ENCODE measurements at regions not wholly inside any gene's neighbourhood (a gene's known extent, or its start where the extent isn't known, plus 50 kb on each side); places are given as distances from the start of the nearest gene placed in this dataset.

GRCh38 chr1:91121366-91121765 lies 99.5 kb upstream of the ZNF644 start:
- Histone ChIP-seq H3K4me2 (no peak overlapping the region), H2AFZ (ENCODE audit: low read depth) (no peak overlapping the region), H3K36me3 (ENCODE audit: insufficient read depth) (no peaks in the 10 kb centered on the region), H3K79me2 (ENCODE audit: insufficient read depth, low read depth) (no peaks in the 10 kb centered on the region), H3K27ac (no peak overlapping the region), H3K27me3 (ENCODE audit: insufficient read depth, low read depth) (no peaks in the 10 kb centered on the region), H3K4me1 (ENCODE audit: low read depth, poor library complexity, severe bottlenecking) (peaks cover 46% of the 10 kb centered on the region), H3K9ac (no peak overlapping the region), H4K20me1 (ENCODE audit: insufficient read depth) (no peaks in the 10 kb centered on the region), H3K4me3 (IDR thresholded peaks at IDR 0.05; ENCODE audit: insufficient read depth, low read depth, low read length) (no peak overlapping the region)
- no peak for TF ChIP-seq CTCF (conservative IDR thresholded peaks at IDR 0.05; ENCODE audit: low read depth, low read length)

- Histone ChIP-seq H3K79me2 (ENCODE audit: insufficient read depth, low read depth) (no peaks in the 10 kb centered on the region), H3K4me3 (IDR thresholded peaks at IDR 0.05; ENCODE audit: insufficient read depth, low read depth, low read length) (no peak overlapping the region), H3K27ac (no peak overlapping the region), H3K27me3 (ENCODE audit: insufficient read depth, low read depth) (no peaks in the 10 kb centered on the region), H4K20me1 (ENCODE audit: insufficient read depth) (no peaks in the 10 kb centered on the region), H3K36me3 (ENCODE audit: insufficient read depth) (no peaks in the 10 kb centered on the region), H3K9ac (no peak overlapping the region), H3K4me1 (ENCODE audit: low read depth, poor library complexity, severe bottlenecking) (peaks cover 41% of the 10 kb centered on the region), H3K4me2 (no peak overlapping the region), H2AFZ (ENCODE audit: low read depth) (no peak overlapping the region)
- TF ChIP-seq CTCF (conservative IDR thresholded peaks at IDR 0.05; ENCODE audit: low read depth, low read length) = no peak
Measured at GRCh38 chr1:91120936-91121335, 99.1 kb upstream of the ZNF644 start.

- H3K36me3 ChIP-seq (ENCODE audit: insufficient read depth) = no peaks in the 10 kb centered on the region
- no peak overlapping the region for H2AFZ ChIP-seq (ENCODE audit: low read depth)
- no peak overlapping the region for H3K4me3 ChIP-seq (IDR thresholded peaks at IDR 0.05; ENCODE audit: insufficient read depth, low read depth, low read length)
- no peak for TF ChIP-seq CTCF (conservative IDR thresholded peaks at IDR 0.05; ENCODE audit: low read depth, low read length)
- no peak overlapping the region for H3K27ac ChIP-seq
- H4K20me1 ChIP-seq (ENCODE audit: insufficient read depth) = no peaks in the 10 kb centered on the region
- no peaks in the 10 kb centered on the region for H3K27me3 ChIP-seq (ENCODE audit: insufficient read depth, low read depth)
- H3K4me1 ChIP-seq (ENCODE audit: low read depth, poor library complexity, severe bottlenecking) = peaks cover 36% of the 10 kb centered on the region
- no peak overlapping the region for H3K9ac ChIP-seq
- no peak overlapping the region for H3K4me2 ChIP-seq
- H3K79me2 ChIP-seq (ENCODE audit: insufficient read depth, low read depth) = no peaks in the 10 kb centered on the region
Measured at GRCh38 chr1:91120421-91120820, 98.6 kb upstream of the ZNF644 start.

GRCh38 chr1:91104712-91105111 lies 82.9 kb upstream of the ZNF644 start:
- no peak overlapping the region for H3K27ac ChIP-seq
- peaks cover 11% of the 10 kb centered on the region for H3K4me1 ChIP-seq (ENCODE audit: low read depth, poor library complexity, severe bottlenecking)
- H2AFZ ChIP-seq (ENCODE audit: low read depth) = no peak overlapping the region
- H4K20me1 ChIP-seq (ENCODE audit: insufficient read depth) = no peaks in the 10 kb centered on the region
- no peaks in the 10 kb centered on the region for H3K36me3 ChIP-seq (ENCODE audit: insufficient read depth)
- TF ChIP-seq CTCF (conservative IDR thresholded peaks at IDR 0.05; ENCODE audit: low read depth, low read length) = no peak
- no peak overlapping the region for H3K4me3 ChIP-seq (IDR thresholded peaks at IDR 0.05; ENCODE audit: insufficient read depth, low read depth, low read length)
- no peaks in the 10 kb centered on the region for H3K79me2 ChIP-seq (ENCODE audit: insufficient read depth, low read depth)
- H3K9ac ChIP-seq = no peak overlapping the region
- H3K27me3 ChIP-seq (ENCODE audit: insufficient read depth, low read depth) = no peaks in the 10 kb centered on the region
- H3K4me2 ChIP-seq = no peak overlapping the region
